PC-3 (cell line): ENCODE measurements at regions not wholly inside any gene's neighbourhood (a gene's known extent, or its start where the extent isn't known, plus 50 kb on each side); places are given as distances from the start of the nearest gene placed in this dataset.

ENCODE experiments used
- EZH2phosphoT487 ChIP-seq: fragments of 300-600 bp; sonication (generic); IDR thresholded peaks from 2 replicates; pipeline ENCODE4 v1.6.1; 2018; ENCODE audit warnings: mild to moderate bottlenecking, antibody characterized with exemption, low read length, borderline replicate concordance
- TF ChIP-seq, protein P1 (sequence below): fragments of 300-600 bp; sonication (generic); conservative IDR thresholded peaks from 2 replicates; pipeline ENCODE4 v1.5.1; 2017; ENCODE audit warnings: antibody characterized with exemption, low read depth, mild to moderate bottlenecking, low read length

DNA sequence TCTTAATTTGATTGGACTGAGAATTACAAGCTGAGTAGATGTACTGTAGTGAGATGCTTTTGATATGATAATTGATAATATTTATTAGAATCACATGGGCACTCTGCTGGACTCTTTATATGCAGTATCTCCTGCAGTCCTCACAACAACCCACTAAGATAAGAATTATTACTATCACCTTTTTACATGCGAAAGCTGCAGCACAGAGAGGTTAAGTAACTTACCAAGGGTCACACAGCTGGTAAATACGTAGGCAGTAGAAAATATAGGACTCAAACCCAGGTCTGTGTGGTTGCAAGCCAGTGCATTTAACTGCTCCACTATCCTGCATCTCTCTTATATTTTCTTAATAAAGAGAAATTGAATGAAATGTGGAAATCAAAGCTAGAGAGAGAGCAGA lies 392.8 kb upstream of the RORA start:
- TF ChIP-seq, protein P1, sequence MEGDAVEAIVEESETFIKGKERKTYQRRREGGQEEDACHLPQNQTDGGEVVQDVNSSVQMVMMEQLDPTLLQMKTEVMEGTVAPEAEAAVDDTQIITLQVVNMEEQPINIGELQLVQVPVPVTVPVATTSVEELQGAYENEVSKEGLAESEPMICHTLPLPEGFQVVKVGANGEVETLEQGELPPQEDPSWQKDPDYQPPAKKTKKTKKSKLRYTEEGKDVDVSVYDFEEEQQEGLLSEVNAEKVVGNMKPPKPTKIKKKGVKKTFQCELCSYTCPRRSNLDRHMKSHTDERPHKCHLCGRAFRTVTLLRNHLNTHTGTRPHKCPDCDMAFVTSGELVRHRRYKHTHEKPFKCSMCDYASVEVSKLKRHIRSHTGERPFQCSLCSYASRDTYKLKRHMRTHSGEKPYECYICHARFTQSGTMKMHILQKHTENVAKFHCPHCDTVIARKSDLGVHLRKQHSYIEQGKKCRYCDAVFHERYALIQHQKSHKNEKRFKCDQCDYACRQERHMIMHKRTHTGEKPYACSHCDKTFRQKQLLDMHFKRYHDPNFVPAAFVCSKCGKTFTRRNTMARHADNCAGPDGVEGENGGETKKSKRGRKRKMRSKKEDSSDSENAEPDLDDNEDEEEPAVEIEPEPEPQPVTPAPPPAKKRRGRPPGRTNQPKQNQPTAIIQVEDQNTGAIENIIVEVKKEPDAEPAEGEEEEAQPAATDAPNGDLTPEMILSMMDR, result no peak
- no peak for TF ChIP-seq EZH2phosphoT487
